ENCODE measurements at regions not wholly inside any gene's neighbourhood (a gene's known extent, or its start where the extent isn't known, plus 50 kb on each side); places are given as distances from the start of the nearest gene placed in this dataset.

DNA sequence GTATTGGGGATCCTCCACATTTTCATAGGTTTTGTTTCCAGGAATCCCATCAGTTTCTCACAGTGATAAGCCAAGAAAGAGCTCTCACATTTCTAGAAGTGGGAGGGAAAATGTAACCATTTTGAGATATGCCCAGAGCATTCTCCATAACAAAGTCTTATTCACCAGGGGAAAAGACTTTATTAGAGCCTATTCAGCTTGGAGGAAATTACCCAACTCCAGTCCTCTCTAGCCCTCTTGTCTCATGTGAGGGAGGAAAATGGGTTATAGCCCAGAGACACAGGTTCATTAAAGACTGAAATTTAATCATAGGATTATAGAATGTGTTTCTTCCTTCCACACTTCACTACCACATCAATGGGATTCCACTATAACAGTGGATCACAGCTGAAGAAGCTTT, 61.6 kb upstream of the DYNC1I1 start:
- Histone ChIP-seq H3K4me1 (ENCODE audit: insufficient read depth, low read length) (no peaks in the 10 kb centered on the region), H3K36me3 (ENCODE audit: insufficient read depth, low read length) (no peaks in the 10 kb centered on the region), H3K27ac (ENCODE audit: low read depth in 1 of 2, low read length in 2 of 2) (no peak overlapping the region), H3K4me3 (ENCODE audit: low read length) (no peak overlapping the region), H3K9me3 (ENCODE audit: control insufficient read depth in 1 of 2, insufficient read depth in 1 of 2, low read length in 2 of 2) (peaks cover 3% of the 10 kb centered on the region in 2 experiments), H3K27me3 (ENCODE audit: control insufficient read depth in 1 of 2, insufficient read depth in 2 of 2, low read length in 2 of 2) (no peaks in the 10 kb centered on the region)
- Mint-ChIP-seq H3K36me3 (ENCODE audit: low read depth) (no peaks in the 10 kb centered on the region), H3K4me1 (ENCODE audit: low read depth) (no peaks in the 10 kb centered on the region), H3K27me3 (peaks cover 20% of the 10 kb centered on the region), H3K9me3 (peaks cover 7% of the 10 kb centered on the region), H3K4me3 (no peak overlapping the region), H3K27ac (no peak overlapping the region)
- ChIA-PET CTCF (no interaction called here), POLR2A (no interaction called here)
- no peak for TF ChIP-seq CTCF (IDR thresholded peaks at IDR 0.05)
- DNase-seq (no peak), ATAC-seq (ENCODE audit: poor library complexity) (no peak)
- intact Hi-C loops (cut with DNase I, micrococcal nuclease), result no loop called here

DNA sequence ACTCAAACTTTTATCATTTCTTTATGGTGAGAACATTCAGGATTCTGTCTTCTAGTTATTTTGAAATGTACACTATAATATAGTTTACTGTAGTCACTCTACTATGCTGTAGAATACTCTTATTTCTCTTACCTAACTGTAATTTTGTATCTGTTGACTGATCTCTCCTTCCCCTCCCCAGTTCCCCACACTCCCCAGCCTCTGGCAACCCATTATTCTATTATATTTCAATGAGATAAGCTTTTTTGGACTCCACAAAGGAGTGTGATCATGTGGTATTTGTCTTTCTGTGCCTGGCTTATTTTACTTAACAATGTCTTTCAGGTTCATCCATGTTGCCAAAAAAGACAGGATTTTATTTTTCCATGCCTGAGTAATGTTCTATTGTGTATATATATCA, 71.4 kb upstream of the DYNC1I1 start:
- H3K27me3 Mint-ChIP-seq, result peaks cover 6% of the 10 kb centered on the region
- no peak for ATAC-seq (ENCODE audit: poor library complexity)
- ChIA-PET POLR2A (no interaction called here), CTCF (no interaction called here)
- no peaks in the 10 kb centered on the region for H3K4me1 Mint-ChIP-seq (ENCODE audit: low read depth)
- no peaks in the 10 kb centered on the region for H3K36me3 Mint-ChIP-seq (ENCODE audit: low read depth)
- Histone ChIP-seq H3K36me3 (ENCODE audit: insufficient read depth, low read length) (no peaks in the 10 kb centered on the region), H3K9me3 (ENCODE audit: control insufficient read depth in 1 of 2, insufficient read depth in 1 of 2, low read length in 2 of 2) (peaks cover 0 to 2% of the 10 kb centered on the region in 2 experiments), H3K27ac (ENCODE audit: low read depth in 1 of 2, low read length in 2 of 2) (no peak overlapping the region), H3K4me3 (ENCODE audit: low read length) (no peak overlapping the region), H3K4me1 (ENCODE audit: insufficient read depth, low read length) (no peaks in the 10 kb centered on the region), H3K27me3 (ENCODE audit: control insufficient read depth in 1 of 2, insufficient read depth in 2 of 2, low read length in 2 of 2) (no peaks in the 10 kb centered on the region)
- no peak overlapping the region for H3K27ac Mint-ChIP-seq
- H3K4me3 Mint-ChIP-seq, result no peak overlapping the region
- no peak for DNase-seq
- intact Hi-C loops (cut with DNase I, micrococcal nuclease), result no loop called here
- TF ChIP-seq CTCF (IDR thresholded peaks at IDR 0.05), result no peak
- H3K9me3 Mint-ChIP-seq, result peaks cover 1% of the 10 kb centered on the region

- no peak for DNase-seq
- intact Hi-C loops (cut with DNase I, micrococcal nuclease), result loop anchor here (5.0 kb wide), 1 partner anchor 182 kb away; no protein-coding TSS in a partner anchor
- Histone ChIP-seq H3K4me3 (ENCODE audit: low read length) (no peak overlapping the region), H3K27ac (ENCODE audit: low read depth in 1 of 2, low read length in 2 of 2) (no peak overlapping the region), H3K4me1 (ENCODE audit: insufficient read depth, low read length) (no peaks in the 10 kb centered on the region), H3K36me3 (ENCODE audit: insufficient read depth, low read length) (no peaks in the 10 kb centered on the region), H3K27me3 (ENCODE audit: control insufficient read depth in 1 of 2, insufficient read depth in 2 of 2, low read length in 2 of 2) (no peaks in the 10 kb centered on the region), H3K9me3 (ENCODE audit: control insufficient read depth in 1 of 2, insufficient read depth in 1 of 2, low read length in 2 of 2) (no peaks in the 10 kb centered on the region)
- POLR2A ChIA-PET, result interaction anchor here (0.5 to 0.6 kb wide), 2 partner anchors 106 to 743 kb away, joined by 3 read pairs; no protein-coding TSS in a partner anchor
- H3K9me3 Mint-ChIP-seq, result no peaks in the 10 kb centered on the region
- TF ChIP-seq CTCF (IDR thresholded peaks at IDR 0.05), result no peak
- no peak overlapping the region for H3K4me3 Mint-ChIP-seq
- H3K36me3 Mint-ChIP-seq (ENCODE audit: low read depth), result no peaks in the 10 kb centered on the region
- no peaks in the 10 kb centered on the region for H3K4me1 Mint-ChIP-seq (ENCODE audit: low read depth)
- H3K27me3 Mint-ChIP-seq, result peaks cover 5% of the 10 kb centered on the region
- no peak overlapping the region for H3K27ac Mint-ChIP-seq
- no peak for ATAC-seq (ENCODE audit: poor library complexity)
- CTCF ChIA-PET, result no interaction called here
Measured at GRCh38 chr7:95694334-95694733, 78.0 kb upstream of the DYNC1I1 start.

All from CD4-positive, alpha-beta T cell (primary cell).